EH (cell line): ENCODE measurements at regions not wholly inside any gene's neighbourhood (a gene's known extent, or its start where the extent isn't known, plus 50 kb on each side); places are given as distances from the start of the nearest gene placed in this dataset.

Source experiments
- DNase-seq: peaks from one replicate; pipeline ENCODE4 v3.0.0-alpha.2; 2015; ENCODE audit warnings: low read depth

DNA sequence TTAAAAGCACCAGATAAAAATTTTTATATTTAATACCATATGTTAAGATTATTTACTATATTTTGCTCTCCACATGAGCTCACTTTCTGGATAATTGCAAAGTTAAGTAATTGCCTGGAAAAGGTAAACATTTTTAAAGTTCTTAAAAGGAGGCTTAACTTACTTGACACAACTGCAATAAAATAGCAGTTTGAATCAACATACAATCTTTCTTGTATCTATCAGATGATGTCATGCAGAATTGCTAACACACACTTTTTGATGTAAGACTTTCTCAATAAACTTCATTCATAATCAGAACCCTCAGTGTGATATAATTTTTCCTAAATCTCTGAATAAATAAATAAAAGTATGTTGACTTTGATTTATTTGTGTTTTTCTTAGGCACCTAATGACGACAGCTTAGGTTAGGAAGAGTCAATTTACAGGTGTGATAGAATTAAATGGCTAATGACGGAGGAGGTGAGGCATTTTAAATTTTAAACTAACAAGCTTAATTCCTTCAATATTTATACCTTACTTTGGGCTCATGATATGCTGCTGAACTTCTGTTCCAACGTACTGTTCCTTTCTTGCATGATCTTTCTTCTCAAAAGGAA, 99.5 kb downstream of the LYPLAL1 start:
- no peak for DNase-seq

- no peak for DNase-seq
These were observed 98.3 kb downstream of the LYPLAL1 start for GRCh38 chr1:219271818-219272535.

DNA sequence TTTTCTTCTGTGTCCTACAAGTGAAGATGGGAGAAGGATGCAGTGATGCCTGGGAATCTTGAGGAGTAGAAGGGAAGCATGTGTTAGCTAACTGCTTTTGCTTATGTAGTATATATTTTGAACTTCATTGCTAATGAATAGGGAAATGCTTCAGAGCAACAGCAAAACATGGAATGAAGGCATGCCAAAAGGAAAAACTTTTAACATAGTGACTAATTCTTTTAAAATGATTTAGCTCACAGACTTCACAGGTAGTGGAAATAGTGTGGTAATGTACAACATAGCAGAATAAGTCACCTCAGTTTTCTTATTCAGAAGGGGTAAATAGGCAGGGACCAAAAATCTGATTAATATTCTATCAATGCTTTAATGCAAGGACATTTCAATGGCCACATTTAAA, 95.5 kb downstream of the LYPLAL1 start:
- no peak for DNase-seq

DNA sequence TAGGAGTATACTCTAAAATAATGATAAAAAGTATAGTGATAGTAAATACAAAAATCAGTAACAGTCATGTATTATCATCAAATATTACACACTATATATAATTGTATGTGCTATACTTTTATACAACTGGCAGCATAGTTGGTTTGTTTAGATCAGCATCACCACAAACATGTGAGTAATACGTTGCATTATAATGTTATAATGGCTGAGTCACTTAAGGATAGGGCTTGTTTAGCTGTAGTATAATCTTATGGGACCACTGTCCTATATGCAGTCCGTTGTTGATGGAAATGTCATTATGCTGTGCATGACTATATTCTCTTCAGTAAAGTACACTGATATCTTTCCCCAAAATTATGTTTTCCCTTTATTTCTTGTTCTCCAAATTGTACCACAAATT, 92.8 kb downstream of the LYPLAL1 start:
- DNase-seq, result no peak

- no peak for DNase-seq
These were observed 91.4 kb downstream of the LYPLAL1 start for GRCh38 chr1:219265026-219265515.

DNA sequence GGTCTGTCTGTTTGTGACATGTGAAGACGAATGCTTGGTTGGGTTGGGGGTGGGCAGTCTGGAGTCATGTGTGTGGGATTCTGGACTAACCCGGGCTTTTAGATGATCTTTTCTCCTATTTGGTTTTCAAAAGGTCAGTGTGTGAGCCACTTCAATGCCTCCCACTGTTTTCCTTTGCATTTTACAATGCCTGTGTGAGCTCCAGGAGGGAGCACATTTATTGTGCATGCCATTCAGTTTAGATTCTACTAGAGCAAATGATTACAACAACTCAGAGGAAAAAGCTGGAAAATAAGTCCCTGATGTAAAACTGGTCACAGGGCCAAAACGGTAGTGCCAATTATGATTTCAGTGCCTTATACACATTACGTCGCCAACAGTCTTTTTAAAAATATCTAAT, 90.9 kb downstream of the LYPLAL1 start:
- DNase-seq, result peak; percentile 19
